Epithelial cell of prostate (primary cell): ENCODE measurements at regions not wholly inside any gene's neighbourhood (a gene's known extent, or its start where the extent isn't known, plus 50 kb on each side); places are given as distances from the start of the nearest gene placed in this dataset.
A peak's percentile ranks its signal among the peaks of the same experiment; 100 is the strongest.

Source experiments
- DNase-seq: peaks from one replicate; pipeline ENCODE4 v3.0.0-alpha.2; 2011; ENCODE audit warnings: low read depth, low spot score
- H3K27ac ChIP-seq: fragments of 450-650 bp; 2 replicates; pipeline ENCODE4 v1.5.1; 2017; ENCODE audit warnings: mild to moderate bottlenecking

DNA sequence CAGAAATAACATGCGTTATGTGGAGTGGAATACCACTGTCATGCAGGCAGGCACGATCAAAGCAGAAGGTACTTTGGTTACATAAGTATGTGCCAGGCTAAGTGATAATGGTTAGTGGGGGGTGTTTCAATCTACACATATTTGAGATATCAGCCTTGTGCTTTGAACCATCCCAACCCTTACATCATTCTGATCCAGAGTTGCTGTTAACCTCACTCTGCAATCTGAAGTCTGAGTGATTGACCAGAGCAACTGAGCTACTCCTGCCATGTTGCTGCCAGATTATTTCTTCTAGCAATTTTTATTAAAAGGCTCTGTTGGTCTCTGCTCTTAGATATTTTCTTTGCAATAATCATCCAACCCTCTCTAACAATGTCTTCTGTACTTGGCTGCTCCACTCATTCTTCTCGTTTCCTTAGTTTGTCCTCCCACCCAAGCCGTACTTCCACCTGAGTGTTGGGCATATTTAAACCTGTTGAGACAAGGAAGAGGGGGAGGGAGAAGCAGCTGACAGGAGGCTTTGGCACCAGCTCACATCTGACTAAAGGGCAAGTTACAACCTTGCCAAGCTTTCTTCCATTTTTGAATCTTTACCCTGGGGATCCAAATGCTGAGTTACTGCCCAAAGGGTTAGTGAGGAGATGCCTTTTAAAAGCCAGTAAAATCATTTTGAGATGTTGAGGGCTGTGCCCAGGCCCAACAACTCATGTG lies 114.1 kb upstream of the SESN3 start:
- DNase-seq = peak; percentile 66
- H3K27ac ChIP-seq = peak overlapping the region; percentile 28

DNA sequence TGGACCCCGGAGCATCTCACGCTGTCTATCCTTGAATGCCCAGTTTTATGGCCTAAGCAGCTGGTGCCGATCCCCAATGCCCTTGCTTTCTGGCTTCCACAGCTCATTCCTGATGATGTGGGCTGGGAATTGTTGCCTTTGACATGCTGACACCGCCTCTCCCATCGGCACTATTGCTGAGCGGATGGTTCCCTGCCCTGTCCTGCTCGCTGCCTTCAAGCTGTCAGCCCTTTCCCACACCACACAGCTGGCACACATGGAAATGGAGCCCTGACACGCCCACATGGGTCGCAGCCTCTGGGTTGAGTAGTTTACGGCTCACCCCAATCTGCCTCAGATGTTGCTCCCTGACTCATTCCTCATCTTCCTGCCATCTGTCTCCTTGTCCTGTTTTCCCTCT lies 110.2 kb upstream of the SESN3 start:
- no peak overlapping the region for H3K27ac ChIP-seq
- DNase-seq = no peak

DNA sequence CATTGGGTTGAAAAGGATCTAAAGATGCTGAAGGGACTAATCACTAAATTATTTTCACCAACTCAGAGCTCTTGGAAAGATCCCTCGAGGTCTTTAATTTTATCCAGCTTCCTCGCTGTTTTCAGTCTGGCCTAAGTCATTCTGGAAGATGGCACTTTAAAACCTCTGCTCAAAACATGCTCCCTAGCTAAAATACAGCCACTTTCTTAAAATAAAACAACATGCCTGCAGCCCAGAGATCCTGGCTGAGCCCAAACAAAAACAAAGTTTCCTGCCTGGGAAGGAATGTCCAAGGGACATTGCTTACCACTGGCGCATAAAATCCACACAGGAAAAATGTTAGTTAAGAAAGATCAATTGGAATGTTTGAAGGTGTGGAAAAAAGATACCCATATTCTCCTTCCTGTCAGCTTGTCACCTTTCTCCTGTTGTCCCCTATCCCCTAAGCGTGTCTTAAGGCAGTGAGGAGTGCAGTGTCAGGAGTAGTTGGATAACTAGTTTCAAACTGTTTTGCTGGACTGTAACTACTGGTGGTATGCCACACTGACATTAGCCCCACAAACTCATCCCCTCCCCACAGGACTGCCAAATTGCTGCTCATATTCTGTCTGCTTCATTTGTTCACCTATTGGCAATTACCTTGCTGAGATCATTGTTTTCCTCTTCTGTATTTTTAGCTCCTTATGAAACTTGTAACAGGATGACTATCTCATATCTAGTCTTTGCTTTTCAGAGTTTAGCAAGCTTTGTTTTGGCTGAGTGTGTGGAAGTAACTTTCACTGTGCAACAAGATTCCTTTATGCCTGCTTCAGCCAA lies 108.3 kb upstream of the SESN3 start:
- DNase-seq = no peak
- H3K27ac ChIP-seq = no peak overlapping the region

DNA sequence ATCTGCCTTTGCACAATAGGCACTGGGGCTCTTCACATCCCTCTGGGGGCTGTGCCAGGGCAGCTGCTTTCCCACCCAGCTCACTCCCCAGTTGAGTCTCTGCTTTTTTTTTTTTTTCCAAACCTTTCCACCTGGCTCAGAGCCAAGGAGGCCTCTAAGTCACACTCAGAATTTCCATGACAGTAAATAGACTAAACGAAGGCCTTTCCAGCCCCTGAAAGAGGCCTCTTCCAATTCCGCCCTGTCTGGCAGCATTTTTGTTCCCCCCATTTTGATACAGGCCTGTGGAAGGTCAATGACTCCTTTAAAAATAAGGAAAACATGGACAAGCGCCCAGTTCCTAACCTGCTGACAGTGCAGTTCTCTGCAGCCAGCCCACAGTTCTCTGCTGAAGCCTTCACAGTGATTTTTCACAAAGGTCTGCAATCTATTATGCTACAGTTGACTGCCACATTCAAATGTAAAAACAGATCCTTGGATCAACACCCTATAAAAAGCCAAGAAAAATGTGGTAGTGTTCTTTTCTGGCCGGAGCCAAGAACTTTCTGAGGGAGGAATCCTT lies 107.5 kb upstream of the SESN3 start:
- peak overlapping the region; percentile 66 for H3K27ac ChIP-seq
- DNase-seq = no peak

DNA sequence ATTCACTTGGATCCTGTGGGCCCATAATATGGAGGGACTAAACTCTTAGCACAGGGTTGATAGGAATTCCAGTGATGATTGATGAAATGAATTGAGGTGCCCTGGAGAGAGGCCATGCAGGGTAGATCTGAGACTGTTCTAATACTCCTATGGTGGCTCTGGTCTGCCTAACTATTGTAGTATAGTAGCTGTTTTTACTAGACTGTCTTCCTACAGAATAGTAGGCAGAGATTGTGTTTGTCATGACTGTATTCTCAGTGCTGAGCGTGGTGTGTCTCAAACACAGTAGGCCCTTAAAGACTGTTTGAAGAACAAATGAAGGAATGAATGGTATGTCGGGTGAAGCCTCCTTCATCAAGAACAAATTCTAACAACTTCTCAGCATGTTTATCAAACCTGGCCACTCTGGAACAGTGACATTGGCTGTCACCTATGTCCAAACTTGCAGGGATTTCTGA lies 107.0 kb upstream of the SESN3 start:
- H3K27ac ChIP-seq = peak overlapping the region; percentile 66
- no peak for DNase-seq

DNA sequence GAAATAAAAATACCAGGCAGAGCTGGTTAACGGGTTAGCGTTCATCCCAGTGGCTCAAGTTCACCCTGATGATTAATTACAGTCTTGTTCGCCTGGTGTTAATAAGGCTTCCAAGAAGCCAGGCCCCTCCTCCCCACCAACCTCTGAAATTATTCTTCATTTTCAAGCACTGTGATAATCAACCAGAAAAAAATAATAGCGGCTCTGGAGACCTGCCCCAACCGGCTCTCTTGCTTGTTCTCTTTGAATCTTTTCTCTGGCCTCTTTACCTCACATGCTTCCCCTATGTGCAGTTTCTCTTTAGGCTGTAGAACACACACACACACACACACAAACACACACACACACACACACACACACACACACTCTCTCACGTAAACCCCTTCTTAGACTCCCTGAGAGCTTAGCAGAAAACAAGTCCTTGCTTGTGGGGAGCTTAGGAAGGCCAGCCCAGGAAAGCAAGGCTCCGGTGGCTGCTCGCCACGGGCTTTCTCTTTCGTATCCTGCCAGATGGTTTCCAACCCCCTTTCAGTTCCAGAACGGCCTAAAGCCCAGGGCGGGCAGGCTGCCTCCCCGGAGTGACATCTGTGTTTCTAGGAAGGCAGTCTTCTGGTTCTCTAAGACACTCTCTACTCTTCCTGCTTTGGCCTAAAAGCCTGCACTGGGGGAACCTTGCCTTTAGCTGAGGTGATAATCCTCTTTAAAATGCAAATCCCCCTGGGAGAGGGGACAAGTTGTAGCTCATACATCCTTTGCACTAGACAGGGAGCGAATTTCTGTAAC lies 106.4 kb upstream of the SESN3 start:
- peak; percentile 86 for DNase-seq
- H3K27ac ChIP-seq = peak overlapping the region; percentile 66

DNA sequence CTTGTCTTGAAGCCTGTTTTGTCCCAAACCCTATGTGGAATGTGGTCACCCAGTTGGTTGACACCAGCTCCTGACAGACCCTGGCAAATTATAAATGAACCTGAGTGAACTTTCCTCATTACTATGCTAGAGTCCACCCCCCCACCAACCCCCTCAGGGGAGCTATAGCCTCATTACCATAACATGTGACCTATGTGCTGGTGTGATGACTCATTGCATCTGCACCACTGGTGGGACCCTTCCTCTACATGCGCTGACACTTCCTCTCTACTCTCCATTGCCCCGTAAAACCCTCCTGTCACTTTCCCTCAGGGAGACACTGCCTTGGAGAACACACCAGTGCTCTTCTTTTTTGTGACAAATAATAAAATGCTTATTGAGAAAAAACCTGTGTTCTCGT lies 105.0 kb upstream of the SESN3 start:
- no peak for DNase-seq
- H3K27ac ChIP-seq = no peak overlapping the region

DNA sequence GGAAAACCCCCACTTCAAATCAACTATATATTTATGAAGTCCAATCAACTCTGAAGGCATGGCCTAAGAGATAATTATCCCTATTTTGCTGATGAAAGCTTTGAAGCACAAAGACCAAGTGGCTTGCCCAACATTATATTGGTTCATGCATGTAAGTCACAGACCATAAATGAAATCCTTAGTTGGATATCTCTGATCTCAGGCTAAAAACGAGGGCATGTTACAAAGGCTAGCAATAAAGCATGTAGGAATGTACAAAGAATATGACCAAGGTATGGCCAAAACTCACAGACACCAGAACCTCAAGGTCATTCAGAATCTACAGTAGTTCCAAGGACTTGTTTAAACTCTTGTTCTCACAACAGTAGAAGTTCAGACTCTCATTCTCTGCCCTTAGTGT lies 100.2 kb upstream of the SESN3 start:
- DNase-seq = no peak

DNA sequence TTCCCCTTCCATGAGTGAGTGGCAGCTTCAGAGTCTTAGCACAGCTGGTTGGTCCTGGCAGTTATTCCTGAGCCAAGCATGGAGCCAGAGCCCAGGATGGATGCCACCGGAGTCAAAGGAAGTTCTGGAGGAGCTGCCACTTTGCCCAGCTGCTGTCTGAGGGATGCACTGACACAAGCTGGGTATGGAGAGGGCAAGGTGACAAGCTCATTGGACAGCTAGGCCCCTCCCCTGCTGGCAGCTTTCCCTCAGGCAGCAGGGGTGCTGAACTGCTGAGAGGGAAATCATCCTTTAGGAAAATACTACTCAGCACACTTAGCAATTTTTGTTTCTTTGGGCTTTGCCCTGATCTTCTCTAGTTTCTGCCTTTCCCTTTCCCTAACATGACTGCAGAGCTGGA lies 99.3 kb upstream of the SESN3 start:
- no peak overlapping the region for H3K27ac ChIP-seq
- DNase-seq = no peak

More for the DNA sequence above, 100.2 kb upstream of the SESN3 start:
- H3K27ac ChIP-seq = no peak overlapping the region

DNA sequence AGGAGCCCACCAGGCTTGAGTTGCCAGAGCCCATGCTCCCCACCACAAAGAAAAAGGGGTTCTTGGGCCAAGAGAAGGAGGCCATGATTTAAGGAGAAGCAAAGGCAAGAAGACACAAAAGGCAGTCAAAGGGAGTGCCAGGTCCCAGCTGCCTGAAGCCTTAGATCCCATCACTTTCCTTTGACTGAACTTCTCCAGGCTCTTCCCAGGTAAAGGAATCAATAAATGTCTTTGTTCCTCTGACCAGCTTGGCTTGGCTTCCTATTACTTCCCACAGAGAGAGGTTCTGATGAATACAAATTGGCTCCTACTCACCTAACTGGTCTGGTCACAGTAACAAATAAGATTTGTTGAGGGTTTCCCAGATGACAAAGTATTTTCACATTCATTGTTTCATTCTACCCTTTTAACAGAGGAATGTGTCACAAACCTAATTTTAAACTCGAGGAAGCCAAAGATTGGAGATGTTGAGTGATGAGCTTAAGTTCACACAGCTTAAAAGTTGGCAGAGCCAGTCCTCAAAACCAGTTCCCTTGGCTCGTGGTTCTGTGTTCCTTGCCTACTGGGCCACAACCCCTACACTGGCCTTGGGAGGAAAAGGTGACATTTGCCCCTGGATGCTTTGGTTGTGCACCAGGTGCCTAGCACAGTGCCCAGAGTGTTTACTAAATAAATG lies 96.4 kb upstream of the SESN3 start:
- no peak for DNase-seq
- H3K27ac ChIP-seq = no peak overlapping the region

DNA sequence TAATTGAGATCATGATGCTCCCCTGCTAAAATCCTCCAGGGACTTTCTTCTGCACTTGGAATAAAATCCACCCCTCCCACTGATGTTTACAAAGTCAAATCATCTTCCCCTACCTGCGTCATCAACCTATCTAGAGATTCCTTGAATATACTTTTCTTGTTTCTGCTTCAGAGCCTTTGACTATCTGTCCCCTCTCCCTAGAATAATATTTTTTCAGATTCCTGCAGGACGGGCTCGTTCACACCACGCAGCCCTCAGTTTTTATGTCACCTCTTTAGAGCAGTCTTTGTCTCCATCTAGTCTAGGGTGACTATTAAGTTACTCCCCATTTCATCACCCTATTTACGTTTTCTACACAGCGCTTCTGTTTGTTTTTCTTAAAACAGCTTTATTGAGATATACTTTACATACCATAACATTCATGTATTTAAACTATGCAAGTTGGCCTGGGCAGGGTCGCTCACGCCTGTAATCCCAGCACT lies 94.8 kb upstream of the SESN3 start:
- DNase-seq = no peak
- H3K27ac ChIP-seq = no peak overlapping the region

DNA sequence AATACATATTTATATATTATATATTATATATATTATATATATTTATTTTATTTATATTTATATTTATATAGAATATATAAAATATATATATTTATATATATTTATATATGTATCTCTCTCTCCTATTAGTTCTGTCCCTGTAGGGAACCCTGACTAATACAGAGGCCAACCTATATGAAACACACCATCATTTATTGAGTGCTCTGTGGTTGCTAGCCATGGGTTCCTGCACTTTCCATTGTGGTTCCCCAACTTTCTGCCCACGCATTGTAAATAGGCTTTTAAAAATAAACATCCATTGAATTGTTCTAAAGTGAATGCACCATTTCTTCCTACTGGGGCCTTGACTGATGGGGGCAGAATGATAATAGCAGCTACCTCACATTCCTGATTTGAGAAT lies 93.8 kb upstream of the SESN3 start:
- H3K27ac ChIP-seq = no peak overlapping the region
- DNase-seq = no peak

DNA sequence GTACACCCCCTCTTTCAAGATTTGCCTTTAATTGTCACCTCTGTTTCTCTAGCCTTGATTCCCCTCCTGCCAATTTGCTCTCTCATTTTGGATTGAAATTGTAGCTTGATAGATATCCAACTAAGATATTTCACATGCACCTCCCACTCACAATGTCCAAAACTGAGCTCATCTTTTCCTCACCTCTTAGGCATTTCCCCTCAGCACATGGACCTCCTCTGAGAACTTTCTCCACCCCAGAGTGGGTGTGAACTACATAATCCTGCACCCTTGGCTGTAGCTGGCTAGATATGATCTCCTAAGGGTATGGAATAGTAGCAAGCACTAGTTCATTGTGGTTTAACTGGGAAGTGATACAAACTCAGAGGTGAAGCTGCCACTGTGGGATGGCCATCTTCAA lies 91.5 kb upstream of the SESN3 start:
- H3K27ac ChIP-seq = no peak overlapping the region
- no peak for DNase-seq

DNA sequence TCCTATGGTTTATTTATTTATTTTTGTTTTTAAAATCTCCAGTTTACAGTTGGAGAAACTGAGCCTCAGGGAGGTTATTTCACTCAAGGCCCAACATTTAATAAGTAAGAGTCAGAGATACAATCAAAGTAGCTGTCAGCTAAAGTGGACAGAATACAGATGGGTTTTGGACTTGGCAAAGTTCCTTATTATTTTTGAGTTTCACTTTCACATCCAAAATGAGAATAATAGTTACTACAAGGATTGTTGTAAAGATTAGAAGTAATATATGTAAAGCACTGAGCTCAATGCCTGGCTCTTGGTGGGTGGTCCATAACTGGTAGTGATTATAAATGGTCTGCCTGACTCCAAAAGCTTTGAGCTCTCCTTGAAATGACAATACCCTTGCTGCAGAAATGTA lies 87.5 kb upstream of the SESN3 start:
- no peak for DNase-seq
- no peak overlapping the region for H3K27ac ChIP-seq

DNA sequence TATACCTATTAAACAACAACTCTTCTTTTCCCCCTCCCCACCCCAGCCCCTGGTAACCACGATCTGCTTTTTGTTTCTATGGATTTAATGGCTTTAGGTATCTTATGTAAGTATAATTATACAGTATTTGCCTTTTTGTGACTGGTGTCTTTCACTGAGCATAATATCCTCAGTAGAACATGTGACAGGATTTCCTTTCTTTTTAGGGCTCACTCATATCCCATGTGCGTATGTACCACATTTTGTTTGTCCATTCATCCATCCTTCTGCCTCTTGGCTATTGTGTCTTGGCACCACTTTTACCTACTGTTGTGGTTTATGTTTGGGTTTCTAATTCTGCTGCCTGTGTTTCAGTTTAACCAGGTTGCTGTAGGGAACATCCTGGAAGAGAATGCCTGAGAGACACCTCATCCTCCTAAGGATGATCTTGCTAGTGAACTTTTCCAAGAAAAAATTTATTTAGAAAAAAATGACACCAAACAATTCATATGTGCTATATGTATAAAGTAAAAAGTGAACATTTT lies 77.6 kb upstream of the SESN3 start:
- peak overlapping the region; percentile 23 for H3K27ac ChIP-seq
- DNase-seq = no peak

DNA sequence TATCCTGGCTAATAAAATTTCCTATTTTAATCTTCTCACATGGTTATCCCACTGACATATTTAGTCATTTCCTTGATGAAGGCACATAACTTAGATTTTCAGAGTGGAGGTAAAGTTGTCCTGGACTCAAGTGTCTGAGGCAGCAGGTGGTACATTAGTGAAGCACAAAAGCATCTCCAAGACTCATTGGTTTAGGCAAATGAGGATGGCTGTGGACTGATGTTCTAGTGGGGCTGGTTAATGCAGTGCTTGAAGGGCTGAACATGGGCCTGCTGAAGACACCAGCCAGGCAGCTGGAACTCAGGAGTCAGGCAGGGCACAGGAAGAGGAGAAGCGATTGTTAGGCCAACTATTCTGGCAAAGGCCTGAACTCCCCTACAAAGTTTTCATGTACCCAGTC lies 76.3 kb upstream of the SESN3 start:
- no peak overlapping the region for H3K27ac ChIP-seq
- DNase-seq = no peak

DNA sequence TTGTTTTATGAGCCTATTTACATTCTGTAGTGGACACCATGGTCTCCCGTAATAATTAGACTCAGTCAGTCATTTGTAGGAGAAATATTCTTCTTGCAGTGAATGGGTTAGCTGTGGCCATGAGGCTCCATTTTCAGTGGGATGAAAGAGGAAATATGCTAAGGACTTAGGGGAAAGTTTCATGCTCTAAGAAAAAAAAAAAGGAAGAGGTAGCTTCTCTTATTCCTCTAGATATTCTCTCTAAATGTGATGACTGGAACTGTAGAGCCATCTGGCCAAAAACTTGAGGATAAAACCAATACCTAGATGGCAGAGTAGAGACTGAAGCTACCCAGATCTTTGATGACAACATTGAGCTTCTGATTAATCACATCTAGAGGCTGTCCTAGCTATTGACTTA lies 75.8 kb upstream of the SESN3 start:
- H3K27ac ChIP-seq = no peak overlapping the region
- no peak for DNase-seq

DNA sequence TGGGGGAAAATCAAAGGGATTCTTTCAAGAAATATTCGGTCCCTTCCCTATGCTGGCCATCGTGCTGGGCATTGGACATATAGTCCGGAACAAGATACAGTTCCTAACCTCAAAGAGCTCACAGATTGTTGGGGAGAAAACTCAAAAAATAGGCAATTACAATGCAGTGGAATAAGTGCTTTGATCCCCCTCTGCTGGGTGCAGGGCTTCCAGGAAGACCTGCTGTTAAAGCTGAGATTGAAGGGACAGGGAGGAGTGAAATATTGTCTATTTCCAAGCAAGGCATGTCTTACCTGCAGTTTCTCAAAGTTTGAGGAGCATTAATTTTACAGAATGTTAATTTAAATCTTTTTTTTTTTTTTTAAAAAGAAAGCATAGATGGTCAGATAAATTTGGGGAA lies 75.1 kb upstream of the SESN3 start:
- H3K27ac ChIP-seq = no peak overlapping the region
- DNase-seq = no peak

DNA sequence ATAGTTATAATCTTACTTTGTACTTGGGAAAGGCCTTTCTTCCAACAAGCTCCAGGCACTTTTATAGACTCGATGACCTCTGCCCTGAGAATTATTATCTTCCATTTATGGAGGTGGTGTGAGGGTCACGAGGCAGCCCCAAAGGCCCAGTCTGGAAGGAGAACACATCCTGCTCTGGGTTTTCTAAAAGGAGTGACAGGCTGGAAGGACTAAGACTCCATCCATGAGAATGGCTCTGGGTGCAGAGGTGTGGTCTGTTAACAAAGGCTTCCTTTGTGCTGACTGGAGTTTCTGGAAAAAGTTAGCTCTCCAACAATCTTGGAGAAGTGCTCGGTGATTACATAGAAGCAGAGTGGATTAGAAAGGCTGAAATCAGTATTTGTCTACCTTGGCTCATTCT lies 74.7 kb upstream of the SESN3 start:
- DNase-seq = no peak
- H3K27ac ChIP-seq = no peak overlapping the region

DNA sequence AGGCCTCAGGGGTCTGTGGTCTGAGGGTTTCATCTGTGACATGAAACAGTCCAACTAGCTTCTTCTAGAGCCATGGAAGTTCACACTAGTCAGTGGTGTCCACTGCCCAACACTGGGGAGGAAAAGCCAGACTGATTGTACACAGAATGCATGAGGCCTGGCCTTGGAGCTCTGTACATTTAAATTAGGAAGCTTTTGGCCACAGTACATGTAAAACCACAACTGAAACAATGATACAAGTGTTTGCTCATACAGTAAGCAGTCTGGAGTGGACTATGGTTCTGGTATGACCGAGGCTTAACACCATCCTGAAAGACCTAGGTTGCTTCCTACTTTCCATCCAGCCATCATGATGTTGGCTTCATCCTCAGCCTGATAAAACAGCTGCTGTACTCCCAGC lies 73.8 kb upstream of the SESN3 start:
- H3K27ac ChIP-seq = no peak overlapping the region
- no peak for DNase-seq
